Limb (tissue), 2 donors: ENCODE measurements at regions not wholly inside any gene's neighbourhood (a gene's known extent, or its start where the extent isn't known, plus 50 kb on each side); places are given as distances from the start of the nearest gene placed in this dataset.

ENCODE experiments used
- DNase-seq, 2 donors: peaks; one replicate each; pipeline ENCODE4 v3.0.0-alpha.2; 2016; ENCODE audit errors: extremely low spot score in 2 of 2

DNA sequence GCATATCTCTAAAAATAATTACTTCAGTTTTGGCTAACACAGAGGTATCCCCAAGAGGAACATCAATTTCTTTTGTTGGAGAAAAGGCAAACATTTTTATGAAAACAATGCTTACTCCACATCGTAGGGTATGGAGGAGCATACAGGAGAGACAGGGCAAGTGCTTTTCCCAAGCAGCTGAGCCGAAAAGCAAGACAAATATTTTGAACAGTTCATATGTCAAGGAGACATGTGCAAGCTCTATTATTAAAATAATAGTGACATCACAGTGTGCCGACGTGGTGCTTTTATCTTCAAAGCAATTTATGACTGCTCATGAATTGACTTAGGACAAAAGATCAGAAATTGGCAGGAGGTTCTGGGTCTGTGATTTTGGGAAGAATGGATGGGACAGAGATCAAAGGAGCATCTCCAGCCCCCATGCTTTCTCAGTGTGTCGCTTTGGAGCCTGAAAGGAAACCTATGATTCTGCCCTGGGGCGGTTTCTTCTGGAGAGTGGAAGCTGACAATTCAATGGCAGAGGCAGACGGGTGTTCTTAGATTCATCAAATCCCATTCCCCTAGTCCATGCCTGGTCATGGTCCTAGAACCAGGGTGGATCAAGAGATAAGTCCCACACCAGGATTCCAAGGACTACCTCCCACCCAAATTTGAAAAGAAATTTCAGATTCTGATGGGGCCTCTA lies 97.1 kb downstream of the JCAD start:
- no peak for DNase-seq

- no peak for DNase-seq
Measured at GRCh38 chr10:29961351-29961750, 98.0 kb downstream of the JCAD start.

GRCh38 chr10:29960261-29960660 lies 99.1 kb downstream of the JCAD start:
- DNase-seq: no peak

DNA sequence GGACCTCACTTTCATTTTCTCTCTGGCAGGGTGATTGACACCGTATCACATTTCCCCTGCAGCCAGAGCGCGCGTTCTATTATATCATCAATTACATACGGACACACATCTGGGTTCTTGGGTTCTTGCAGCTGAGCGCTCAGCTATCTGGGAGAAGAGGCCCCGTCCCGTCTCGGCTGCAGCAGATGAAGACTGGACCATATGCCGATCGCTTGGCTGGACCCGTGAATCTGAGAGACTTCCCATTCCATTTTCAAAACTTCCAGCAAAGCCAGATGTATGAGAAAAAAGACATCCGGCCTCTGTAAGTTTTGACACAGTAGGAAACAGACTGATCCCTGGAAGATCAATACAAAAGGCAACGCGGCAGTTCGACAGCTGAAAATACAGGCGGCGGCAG lies 99.8 kb downstream of the JCAD start:
- DNase-seq: no peak

DNA sequence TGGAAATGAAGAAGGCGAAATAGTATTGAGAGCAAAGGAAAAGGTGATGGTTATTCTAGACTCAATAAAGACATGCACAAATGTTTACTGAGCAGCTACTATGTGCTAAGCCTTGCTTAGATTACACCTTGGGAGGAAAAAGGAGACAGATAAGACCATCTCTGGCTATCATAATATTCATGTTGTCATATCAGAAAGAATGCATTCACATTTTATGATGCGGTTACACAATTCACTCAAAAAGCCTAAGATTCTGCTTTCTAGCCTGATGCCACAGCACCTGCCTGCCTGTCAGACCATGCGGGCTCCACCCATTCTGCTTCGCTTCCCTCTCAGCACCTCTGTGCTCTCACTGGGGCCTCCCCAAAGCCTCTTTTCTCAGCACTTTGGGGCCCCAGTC lies 100.9 kb downstream of the JCAD start:
- DNase-seq: no peak

- DNase-seq: peak in 1 of 2 donors; percentile 57
Measured at GRCh38 chr10:29957907-29958331, 101.5 kb downstream of the JCAD start.

DNA sequence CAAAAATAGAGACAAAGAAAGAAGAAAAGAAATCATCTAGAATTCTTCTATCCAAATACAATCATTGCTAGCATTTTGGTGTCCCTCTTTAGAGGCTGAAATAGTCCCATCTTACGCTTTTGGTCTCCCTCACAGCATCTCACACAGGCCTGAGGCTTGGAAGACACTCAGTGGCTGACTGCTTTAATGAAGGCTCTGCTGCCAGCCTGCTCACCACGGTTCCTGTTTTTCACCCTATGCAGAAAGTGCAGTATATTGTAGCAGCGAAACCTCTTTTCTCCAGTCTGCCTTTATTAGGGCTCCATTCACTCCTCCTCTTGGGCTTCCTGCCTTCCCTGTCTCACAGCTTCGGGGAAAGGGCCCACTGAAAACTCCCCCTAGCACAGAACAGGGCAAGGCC lies 102.2 kb downstream of the JCAD start:
- no peak for DNase-seq

DNA sequence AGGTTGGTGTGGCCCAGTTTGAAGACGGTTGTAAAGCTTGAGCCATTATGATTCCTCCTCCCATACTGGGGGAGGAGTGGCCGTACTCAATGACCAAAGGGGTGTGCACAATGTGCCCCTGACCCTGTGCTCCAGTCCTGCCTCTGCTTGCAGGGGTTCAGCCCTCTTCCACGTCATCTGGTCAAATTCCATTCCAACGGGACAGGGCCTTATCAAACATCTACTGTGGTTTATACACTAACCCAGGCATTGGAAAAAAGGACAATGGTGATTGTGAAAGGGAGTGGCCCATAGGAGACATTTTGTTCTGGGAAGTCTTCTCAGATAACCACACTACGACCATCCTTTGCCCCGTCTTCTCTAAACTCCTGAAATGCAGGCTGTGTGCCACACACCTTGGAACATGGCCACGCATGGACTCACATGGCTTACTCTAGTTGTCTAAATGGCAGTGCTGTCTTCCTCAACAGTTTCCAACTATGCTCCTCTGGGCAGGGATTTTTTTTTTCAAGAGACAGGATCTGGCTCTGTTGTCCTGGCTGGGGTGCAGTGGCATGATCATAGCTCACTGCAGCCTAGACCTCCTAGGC lies 103.0 kb downstream of the JCAD start:
- no peak for DNase-seq

DNA sequence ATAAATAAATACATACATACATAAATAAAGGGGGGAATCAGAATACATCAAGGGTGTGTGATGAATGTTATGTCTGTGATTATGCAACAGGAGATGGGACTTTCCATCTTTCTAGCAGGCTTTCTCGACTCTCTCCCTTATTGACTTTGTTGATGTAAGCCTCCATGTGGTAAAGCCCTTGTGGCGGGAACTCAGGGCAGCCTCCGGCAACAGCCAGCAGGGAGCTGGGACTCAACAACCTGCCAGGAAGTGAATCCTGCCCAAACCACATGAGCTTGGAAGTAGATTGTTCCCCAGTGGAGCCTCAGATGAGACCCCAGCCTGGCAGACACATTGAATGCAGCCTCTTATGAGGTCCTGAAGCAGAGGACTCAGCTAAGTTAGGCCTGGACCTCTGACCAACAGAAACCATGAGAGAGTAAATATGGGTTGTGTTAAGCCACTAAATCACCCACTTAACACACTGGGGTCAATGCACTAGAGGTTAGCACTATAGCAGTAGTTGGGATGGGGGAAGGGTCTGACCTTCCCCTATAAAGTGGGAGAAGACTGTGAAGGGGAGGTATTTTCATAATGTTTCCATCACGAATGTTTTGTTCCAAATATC lies 104.0 kb downstream of the JCAD start:
- no peak for DNase-seq

GRCh38 chr10:29951441-29951931 lies 107.9 kb downstream of the JCAD start:
- peak in 1 of 2 donors; percentile 49 for DNase-seq

GRCh38 chr10:29950391-29950790 lies 109.0 kb downstream of the JCAD start:
- DNase-seq: no peak

DNA sequence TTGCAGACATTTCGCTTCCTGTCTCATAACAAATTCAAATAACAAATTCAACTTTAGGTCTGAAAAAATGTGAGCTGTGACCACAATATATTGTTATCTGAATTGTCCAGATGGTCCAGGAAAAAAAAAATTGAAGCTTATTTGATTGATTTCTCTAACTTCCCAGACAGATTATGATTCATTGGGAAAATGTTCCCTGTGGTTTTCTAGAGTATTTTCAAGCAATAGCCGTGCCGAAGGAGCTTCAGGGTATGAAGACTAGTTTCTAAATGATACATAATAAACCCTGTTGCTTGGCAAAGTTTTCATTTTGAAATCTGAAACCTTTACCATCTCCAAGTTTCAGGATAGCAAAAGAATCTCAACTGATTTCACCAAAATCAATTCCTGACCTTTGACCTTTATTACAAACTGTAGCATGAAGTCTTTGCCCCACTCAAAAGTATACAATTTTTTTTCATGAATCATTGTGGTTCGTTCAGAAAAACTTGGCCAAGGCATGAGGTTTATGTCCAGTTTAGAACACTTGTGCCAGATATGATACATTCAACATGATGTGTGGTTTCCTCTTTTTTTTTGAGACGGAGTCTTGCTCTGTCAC lies 109.9 kb downstream of the JCAD start:
- no peak for DNase-seq

- DNase-seq: peak in 1 of 2 donors; percentile 39
Measured at GRCh38 chr10:29948881-29949355, 110.5 kb downstream of the JCAD start.

- no peak for DNase-seq
Measured at GRCh38 chr10:29947701-29948060, 111.7 kb downstream of the JCAD start.

DNA sequence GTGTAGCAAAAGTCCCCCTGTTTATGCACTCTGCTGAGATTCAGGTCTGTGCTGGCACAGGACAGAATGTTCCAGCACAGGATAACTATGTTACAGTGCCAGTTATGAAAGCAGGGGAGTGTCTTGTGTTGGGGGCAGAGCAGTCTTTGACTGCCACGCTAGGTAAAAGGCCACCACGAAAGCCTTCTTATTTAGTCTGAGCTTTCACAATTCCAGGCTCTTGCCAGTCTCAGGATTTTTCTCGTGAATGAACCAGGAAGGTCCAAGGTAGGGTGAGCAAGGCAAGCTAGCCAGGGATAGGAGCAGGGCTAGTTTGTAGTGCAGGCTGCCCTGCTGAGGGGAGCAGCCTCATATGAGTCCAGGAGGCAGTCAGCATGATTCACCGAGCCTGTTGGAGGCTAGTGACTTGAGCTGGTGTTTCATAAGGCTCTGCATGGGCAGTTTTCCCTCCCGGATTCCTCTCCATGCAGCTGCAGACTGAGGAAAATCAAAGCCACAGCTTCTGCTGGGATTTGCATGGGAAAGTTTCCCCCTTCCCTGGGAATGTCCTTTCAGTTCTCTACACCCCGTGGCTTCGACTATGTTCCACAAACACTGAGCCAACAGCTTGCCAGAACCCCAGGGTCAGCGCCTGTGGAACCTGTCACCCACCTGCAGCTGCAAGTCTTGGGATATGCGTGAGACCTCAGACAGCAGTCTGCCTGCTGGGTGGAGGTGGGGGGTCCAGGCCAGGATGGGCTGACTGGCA lies 112.3 kb downstream of the JCAD start:
- DNase-seq: no peak

DNA sequence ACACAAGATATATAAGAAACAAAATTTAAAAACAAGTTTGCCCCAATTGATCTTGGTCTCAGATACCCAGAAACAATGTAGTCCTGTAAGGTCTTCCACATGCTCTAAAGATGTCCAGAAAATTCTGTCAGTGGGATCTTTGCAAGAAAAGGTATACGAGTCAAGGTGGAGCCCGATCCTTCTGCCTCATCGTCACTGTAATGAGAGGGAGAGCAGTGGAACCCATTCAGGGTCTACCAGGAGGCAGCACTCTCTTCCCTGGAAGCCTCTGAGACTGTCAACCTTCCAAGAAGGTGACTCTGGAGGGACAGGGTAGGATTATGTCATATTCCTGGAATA lies 112.8 kb downstream of the JCAD start:
- no peak for DNase-seq

GRCh38 chr10:29941476-29941875 lies 117.9 kb downstream of the JCAD start:
- DNase-seq: no peak

DNA sequence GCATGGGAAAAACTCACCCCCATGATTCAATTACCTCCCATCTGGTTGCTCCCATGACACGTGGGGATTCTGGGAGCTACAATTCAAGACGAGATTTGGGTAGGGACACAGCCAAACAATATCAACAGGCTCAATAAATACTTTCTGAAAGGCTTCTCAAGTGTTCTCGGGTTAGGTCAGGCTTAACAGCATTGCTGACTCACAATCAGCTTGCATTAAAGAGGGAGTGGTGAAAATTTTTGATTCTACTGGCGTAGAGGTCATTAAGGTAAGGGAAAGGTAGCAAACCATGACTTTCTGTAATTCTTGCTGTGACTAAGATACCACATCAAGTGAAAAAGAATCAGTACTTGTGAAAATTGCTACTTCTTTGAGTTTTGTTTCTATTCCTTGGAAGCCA lies 126.4 kb downstream of the JCAD start:
- no peak for DNase-seq

DNA sequence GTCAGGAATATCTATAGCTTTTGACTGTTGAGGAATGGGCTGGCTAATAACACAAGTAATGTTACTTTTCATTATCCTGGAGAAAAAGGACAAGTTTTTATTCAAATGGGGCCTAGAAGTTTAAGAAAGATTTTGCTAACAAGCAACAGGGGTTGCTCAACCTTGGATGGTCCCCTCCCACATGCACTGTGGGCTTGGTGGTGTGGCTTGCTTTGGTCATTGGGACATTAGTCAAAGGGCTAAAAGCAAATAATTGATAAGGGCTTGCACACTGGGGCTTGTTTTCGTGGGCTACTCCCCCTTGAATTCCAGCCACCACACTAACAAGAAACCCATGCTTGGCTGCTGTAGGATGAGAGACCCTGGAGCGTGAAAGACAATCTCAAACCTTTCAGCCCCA lies 127.6 kb downstream of the JCAD start:
- no peak for DNase-seq

GRCh38 chr10:29929006-29929405 lies 130.4 kb downstream of the JCAD start:
- no peak for DNase-seq

- no peak for DNase-seq
Measured at GRCh38 chr10:29926693-29927048, 132.7 kb downstream of the JCAD start.
